Stimulated activated CD8-positive, alpha-beta memory T cell treated with anti-CD3 and anti-CD28 coated beads, Interleukin-4, amount 100 ng/mL, for 48 hours (primary cell): ENCODE measurements at regions not wholly inside any gene's neighbourhood (a gene's known extent, or its start where the extent isn't known, plus 50 kb on each side); places are given as distances from the start of the nearest gene placed in this dataset.

Experiments used
- DNase-seq: peaks from one replicate; pipeline ENCODE4 v3.0.0-alpha.2; 2020

GRCh38 chr7:114755856-114756255, 166.0 kb upstream of the MDFIC start:
- no peak for DNase-seq

- DNase-seq = no peak
Observed at GRCh38 chr7:114758661-114759227, 163.2 kb upstream of the MDFIC start.

GRCh38 chr7:114759347-114760062, 162.4 kb upstream of the MDFIC start:
- DNase-seq = no peak

- DNase-seq = no peak
Observed at GRCh38 chr7:114760477-114760876, 161.4 kb upstream of the MDFIC start.

GRCh38 chr7:114761973-114762372, 159.9 kb upstream of the MDFIC start:
- DNase-seq = no peak

- no peak for DNase-seq
Observed at GRCh38 chr7:114765331-114766040, 156.4 kb upstream of the MDFIC start.

GRCh38 chr7:114766041-114766356, 155.9 kb upstream of the MDFIC start:
- no peak for DNase-seq

- no peak for DNase-seq
Observed at GRCh38 chr7:114777288-114777687, 144.6 kb upstream of the MDFIC start.

GRCh38 chr7:114783508-114783907, 138.4 kb upstream of the MDFIC start:
- DNase-seq = no peak

GRCh38 chr7:114784177-114784576, 137.7 kb upstream of the MDFIC start:
- no peak for DNase-seq

GRCh38 chr7:114784746-114785145, 137.1 kb upstream of the MDFIC start:
- DNase-seq = no peak

- no peak for DNase-seq
Observed at GRCh38 chr7:114785496-114785895, 136.4 kb upstream of the MDFIC start.

- DNase-seq = no peak
Observed at GRCh38 chr7:114786455-114786854, 135.4 kb upstream of the MDFIC start.

GRCh38 chr7:114787556-114787955, 134.3 kb upstream of the MDFIC start:
- no peak for DNase-seq

- no peak for DNase-seq
Observed at GRCh38 chr7:114788706-114789105, 133.2 kb upstream of the MDFIC start.

- DNase-seq = no peak
Observed at GRCh38 chr7:114789161-114789560, 132.7 kb upstream of the MDFIC start.

GRCh38 chr7:114789871-114790311, 132.0 kb upstream of the MDFIC start:
- no peak for DNase-seq

- no peak for DNase-seq
Observed at GRCh38 chr7:114790521-114790920, 131.4 kb upstream of the MDFIC start.

GRCh38 chr7:114791771-114792170, 130.1 kb upstream of the MDFIC start:
- no peak for DNase-seq

- no peak for DNase-seq
Observed at GRCh38 chr7:114793155-114793845, 128.6 kb upstream of the MDFIC start.

GRCh38 chr7:114795475-114795874, 126.4 kb upstream of the MDFIC start:
- no peak for DNase-seq

- DNase-seq = no peak
Observed at GRCh38 chr7:114799628-114800028, 122.3 kb upstream of the MDFIC start.

GRCh38 chr7:114802632-114803031, 119.3 kb upstream of the MDFIC start:
- no peak for DNase-seq
